ENCODE measurements at regions not wholly inside any gene's neighbourhood (a gene's known extent, or its start where the extent isn't known, plus 50 kb on each side); places are given as distances from the start of the nearest gene placed in this dataset.

GRCh38 chr14:84826294-84826693 is 703.6 kb upstream of the FLRT2 start:
- TF ChIP-seq, protein P1, sequence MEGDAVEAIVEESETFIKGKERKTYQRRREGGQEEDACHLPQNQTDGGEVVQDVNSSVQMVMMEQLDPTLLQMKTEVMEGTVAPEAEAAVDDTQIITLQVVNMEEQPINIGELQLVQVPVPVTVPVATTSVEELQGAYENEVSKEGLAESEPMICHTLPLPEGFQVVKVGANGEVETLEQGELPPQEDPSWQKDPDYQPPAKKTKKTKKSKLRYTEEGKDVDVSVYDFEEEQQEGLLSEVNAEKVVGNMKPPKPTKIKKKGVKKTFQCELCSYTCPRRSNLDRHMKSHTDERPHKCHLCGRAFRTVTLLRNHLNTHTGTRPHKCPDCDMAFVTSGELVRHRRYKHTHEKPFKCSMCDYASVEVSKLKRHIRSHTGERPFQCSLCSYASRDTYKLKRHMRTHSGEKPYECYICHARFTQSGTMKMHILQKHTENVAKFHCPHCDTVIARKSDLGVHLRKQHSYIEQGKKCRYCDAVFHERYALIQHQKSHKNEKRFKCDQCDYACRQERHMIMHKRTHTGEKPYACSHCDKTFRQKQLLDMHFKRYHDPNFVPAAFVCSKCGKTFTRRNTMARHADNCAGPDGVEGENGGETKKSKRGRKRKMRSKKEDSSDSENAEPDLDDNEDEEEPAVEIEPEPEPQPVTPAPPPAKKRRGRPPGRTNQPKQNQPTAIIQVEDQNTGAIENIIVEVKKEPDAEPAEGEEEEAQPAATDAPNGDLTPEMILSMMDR (IDR thresholded peaks at IDR 0.05): no peak
- TF ChIP-seq PBX3 (IDR thresholded peaks at IDR 0.05) (no peak), POLR2A (IDR thresholded peaks at IDR 0.05; ENCODE audit: low read length) (no peak)
